ENCODE measurements at regions not wholly inside any gene's neighbourhood (a gene's known extent, or its start where the extent isn't known, plus 50 kb on each side); places are given as distances from the start of the nearest gene placed in this dataset.

GRCh38 chr2:125701070-125701469, 954.9 kb upstream of the GYPC start:
- no peak overlapping the region for H3K4me3 ChIP-seq (ENCODE audit: low read depth in 1 of 3, low read length in 3 of 3)
- no peaks in the 10 kb centered on the region for H3K4me1 ChIP-seq (ENCODE audit: control insufficient read depth in 4 of 4, insufficient read depth in 4 of 4, low read length in 3 of 4)
- H3K27ac ChIP-seq (ENCODE audit: low read depth in 1 of 2, low read length in 2 of 2), result no peak overlapping the region
- no peaks in the 10 kb centered on the region for H3K27me3 ChIP-seq (ENCODE audit: control insufficient read depth in 4 of 4, insufficient read depth in 4 of 4, low read length in 3 of 4)
- 81% methylated on average over 2 of the region's 2 CpGs for WGBS
- no peak for TF ChIP-seq CTCF (IDR thresholded peaks at IDR 0.05; ENCODE audit: low read depth, low read length, missing input control)
- TF ChIP-seq REST (IDR thresholded peaks at IDR 0.05), result no peak
- TF ChIP-seq JUND (IDR thresholded peaks at IDR 0.05), result no peak
- no peak for TF ChIP-seq NR2F2 (IDR thresholded peaks at IDR 0.05)
- no peak for TF ChIP-seq RXRA (IDR thresholded peaks at IDR 0.05)
- no peak for TF ChIP-seq FOXA2 (IDR thresholded peaks at IDR 0.05)
- TF ChIP-seq, protein P1, sequence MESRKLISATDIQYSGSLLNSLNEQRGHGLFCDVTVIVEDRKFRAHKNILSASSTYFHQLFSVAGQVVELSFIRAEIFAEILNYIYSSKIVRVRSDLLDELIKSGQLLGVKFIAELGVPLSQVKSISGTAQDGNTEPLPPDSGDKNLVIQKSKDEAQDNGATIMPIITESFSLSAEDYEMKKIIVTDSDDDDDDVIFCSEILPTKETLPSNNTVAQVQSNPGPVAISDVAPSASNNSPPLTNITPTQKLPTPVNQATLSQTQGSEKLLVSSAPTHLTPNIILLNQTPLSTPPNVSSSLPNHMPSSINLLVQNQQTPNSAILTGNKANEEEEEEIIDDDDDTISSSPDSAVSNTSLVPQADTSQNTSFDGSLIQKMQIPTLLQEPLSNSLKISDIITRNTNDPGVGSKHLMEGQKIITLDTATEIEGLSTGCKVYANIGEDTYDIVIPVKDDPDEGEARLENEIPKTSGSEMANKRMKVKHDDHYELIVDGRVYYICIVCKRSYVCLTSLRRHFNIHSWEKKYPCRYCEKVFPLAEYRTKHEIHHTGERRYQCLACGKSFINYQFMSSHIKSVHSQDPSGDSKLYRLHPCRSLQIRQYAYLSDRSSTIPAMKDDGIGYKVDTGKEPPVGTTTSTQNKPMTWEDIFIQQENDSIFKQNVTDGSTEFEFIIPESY (IDR thresholded peaks at IDR 0.05), result no peak
- TF ChIP-seq RAD21 (IDR thresholded peaks at IDR 0.05), result no peak
- TF ChIP-seq SP1 (IDR thresholded peaks at IDR 0.05), result no peak
- H3K9ac ChIP-seq (ENCODE audit: low read depth in 1 of 2, low read length in 2 of 2), result no peak overlapping the region
- H3K9me3 ChIP-seq (ENCODE audit: control insufficient read depth in 4 of 4, low read length in 3 of 4), result no peaks in the 10 kb centered on the region
- H3K36me3 ChIP-seq (ENCODE audit: control insufficient read depth in 4 of 4, insufficient read depth in 3 of 4, low read depth in 1 of 4, low read length in 3 of 4), result no peaks in the 10 kb centered on the region
- DNase-seq (ENCODE audit: low spot score), result no peak

- H3K27me3 ChIP-seq (ENCODE audit: control insufficient read depth in 4 of 4, insufficient read depth in 4 of 4, low read length in 3 of 4), result no peaks in the 10 kb centered on the region
- no peaks in the 10 kb centered on the region for H3K9me3 ChIP-seq (ENCODE audit: control insufficient read depth in 4 of 4, low read length in 3 of 4)
- DNase-seq (ENCODE audit: low spot score), result no peak
- no peak overlapping the region for H3K4me3 ChIP-seq (ENCODE audit: low read depth in 1 of 3, low read length in 3 of 3)
- H3K27ac ChIP-seq (ENCODE audit: low read depth in 1 of 2, low read length in 2 of 2), result no peak overlapping the region
- no peaks in the 10 kb centered on the region for H3K4me1 ChIP-seq (ENCODE audit: control insufficient read depth in 4 of 4, insufficient read depth in 4 of 4, low read length in 3 of 4)
- WGBS, result 74% methylated on average over 1 of the region's 1 CpG
- no peak overlapping the region for H3K9ac ChIP-seq (ENCODE audit: low read depth in 1 of 2, low read length in 2 of 2)
- no peaks in the 10 kb centered on the region for H3K36me3 ChIP-seq (ENCODE audit: control insufficient read depth in 4 of 4, insufficient read depth in 3 of 4, low read depth in 1 of 4, low read length in 3 of 4)
- TF ChIP-seq HNF4A (conservative IDR thresholded peaks at IDR 0.05) (no peak), FOXA1 (IDR thresholded peaks at IDR 0.05) (no peak), CTCF (IDR thresholded peaks at IDR 0.05; ENCODE audit: low read depth, low read length, missing input control) (no peak), GABPA (IDR thresholded peaks at IDR 0.05 in 1 of 2, conservative IDR thresholded peaks at IDR 0.05 in 1 of 2) (no peak), RXRA (IDR thresholded peaks at IDR 0.05) (no peak), EGR1 (IDR thresholded peaks at IDR 0.05; ENCODE audit: low read depth in 2 of 2) (no peak), REST (IDR thresholded peaks at IDR 0.05) (no peak), FOXA2 (IDR thresholded peaks at IDR 0.05) (no peak), YY1 (IDR thresholded peaks at IDR 0.05) (no peak), JUND (IDR thresholded peaks at IDR 0.05) (no peak), NR2F2 (IDR thresholded peaks at IDR 0.05) (no peak), ATF3 (IDR thresholded peaks at IDR 0.05) (no peak)
- TF ChIP-seq, protein P1 (IDR thresholded peaks at IDR 0.05), result no peak
These were observed 948.3 kb upstream of the GYPC start for GRCh38 chr2:125707611-125708010.
